ENCODE measurements at regions not wholly inside any gene's neighbourhood (a gene's known extent, or its start where the extent isn't known, plus 50 kb on each side); places are given as distances from the start of the nearest gene placed in this dataset.

- no peaks in the 10 kb centered on the region for H3K36me3 ChIP-seq
- H3K27me3 ChIP-seq: no peaks in the 10 kb centered on the region
- H3K4me1 ChIP-seq (ENCODE audit: insufficient read depth): no peaks in the 10 kb centered on the region
- no peak for TF ChIP-seq EP300 (IDR thresholded peaks at IDR 0.05)
- TF ChIP-seq POLR2A (IDR thresholded peaks at IDR 0.05): no peak
- no peak for TF ChIP-seq CTCF (IDR thresholded peaks at IDR 0.05)
- no peak overlapping the region for H3K27ac ChIP-seq
- DNase-seq: no peak
- 75 to 85% (median 79%) methylated on average over 2 of the region's 2 CpGs for WGBS, 3 donors
- intact Hi-C loops (cut with DNase I): no loop called here
- no peak overlapping the region for H3K4me3 ChIP-seq
- no peaks in the 10 kb centered on the region for H3K9me3 ChIP-seq
These were observed 288.1 kb upstream of the MOCS1 start for GRCh38 chr6:40222354-40222753.

GRCh38 chr6:40219799-40220198 lies 285.5 kb upstream of the MOCS1 start:
- H3K36me3 ChIP-seq: no peaks in the 10 kb centered on the region
- H3K4me1 ChIP-seq (ENCODE audit: insufficient read depth): no peaks in the 10 kb centered on the region
- H3K27me3 ChIP-seq: no peaks in the 10 kb centered on the region
- no peaks in the 10 kb centered on the region for H3K9me3 ChIP-seq
- no peak overlapping the region for H3K27ac ChIP-seq
- TF ChIP-seq CTCF (IDR thresholded peaks at IDR 0.05): no peak
- no peak for TF ChIP-seq POLR2A (IDR thresholded peaks at IDR 0.05)
- no peak for TF ChIP-seq EP300 (IDR thresholded peaks at IDR 0.05)
- 86 to 97% (median 93%) methylated on average over 2 of the region's 2 CpGs for WGBS, 3 donors
- no peak overlapping the region for H3K4me3 ChIP-seq
- intact Hi-C loops (cut with DNase I): no loop called here
- DNase-seq: no peak

GRCh38 chr6:40210628-40211056 lies 276.4 kb upstream of the MOCS1 start:
- no peaks in the 10 kb centered on the region for H3K27me3 ChIP-seq
- H3K4me3 ChIP-seq: no peak overlapping the region
- no peaks in the 10 kb centered on the region for H3K36me3 ChIP-seq
- TF ChIP-seq EP300 (IDR thresholded peaks at IDR 0.05) (no peak), POLR2A (IDR thresholded peaks at IDR 0.05) (no peak), CTCF (IDR thresholded peaks at IDR 0.05) (no peak)
- H3K4me1 ChIP-seq (ENCODE audit: insufficient read depth): no peaks in the 10 kb centered on the region
- 0% methylated on average over 1 of the region's 1 CpG for WGBS, 3 donors
- H3K27ac ChIP-seq: no peak overlapping the region
- H3K9me3 ChIP-seq: no peaks in the 10 kb centered on the region
- intact Hi-C loops (cut with DNase I): no loop called here
- no peak for DNase-seq

- intact Hi-C loops (cut with DNase I): no loop called here
- Histone ChIP-seq H3K9me3 (no peaks in the 10 kb centered on the region), H3K27me3 (no peaks in the 10 kb centered on the region), H3K4me3 (no peak overlapping the region), H3K27ac (no peak overlapping the region), H3K36me3 (no peaks in the 10 kb centered on the region), H3K4me1 (ENCODE audit: insufficient read depth) (no peaks in the 10 kb centered on the region)
- WGBS, 3 donors: 83 to 95% (median 93%) methylated on average over 3 of the region's 3 CpGs
- no peak for DNase-seq
- no peak for TF ChIP-seq EP300 (IDR thresholded peaks at IDR 0.05)
- no peak for TF ChIP-seq POLR2A (IDR thresholded peaks at IDR 0.05)
- TF ChIP-seq CTCF (IDR thresholded peaks at IDR 0.05): no peak
These were observed 271.5 kb upstream of the MOCS1 start for GRCh38 chr6:40205801-40206200.

- TF ChIP-seq CTCF (IDR thresholded peaks at IDR 0.05) (no peak), POLR2A (IDR thresholded peaks at IDR 0.05) (no peak), EP300 (IDR thresholded peaks at IDR 0.05) (no peak)
- Histone ChIP-seq H3K4me1 (ENCODE audit: insufficient read depth) (no peaks in the 10 kb centered on the region), H3K27ac (no peak overlapping the region), H3K36me3 (no peaks in the 10 kb centered on the region), H3K4me3 (no peak overlapping the region), H3K9me3 (no peaks in the 10 kb centered on the region), H3K27me3 (no peaks in the 10 kb centered on the region)
- intact Hi-C loops (cut with DNase I): no loop called here
- DNase-seq: no peak
- 85 to 86% (median 86%) methylated on average over 1 of the region's 1 CpG for WGBS, 3 donors
These were observed 270.7 kb upstream of the MOCS1 start for GRCh38 chr6:40205004-40205403.
